NCI-H526 treated with DMSO at 0.1 percent for 48 hours (cell line): ENCODE measurements at regions not wholly inside any gene's neighbourhood (a gene's known extent, or its start where the extent isn't known, plus 50 kb on each side); places are given as distances from the start of the nearest gene placed in this dataset.

Source experiments
- DNase-seq: peaks from one replicate; lab custom pipeline; 2025; lab: John Stamatoyannopoulos, UW

GRCh38 chr12:107553211-107553765 lies 132.3 kb upstream of the PWP1 start:
- no peak for DNase-seq

- no peak for DNase-seq
These were observed 130.7 kb upstream of the PWP1 start for GRCh38 chr12:107554941-107555340.

GRCh38 chr12:107557026-107557425 lies 128.6 kb upstream of the PWP1 start:
- DNase-seq: no peak

GRCh38 chr12:107557589-107558100 lies 128.0 kb upstream of the PWP1 start:
- no peak for DNase-seq

- no peak for DNase-seq
These were observed 127.3 kb upstream of the PWP1 start for GRCh38 chr12:107558141-107558815.

GRCh38 chr12:107558816-107559382 lies 126.7 kb upstream of the PWP1 start:
- no peak for DNase-seq

- no peak for DNase-seq
These were observed 125.3 kb upstream of the PWP1 start for GRCh38 chr12:107560165-107560898.

GRCh38 chr12:107560899-107561285 lies 124.7 kb upstream of the PWP1 start:
- no peak for DNase-seq

- DNase-seq: no peak
These were observed 120.7 kb upstream of the PWP1 start for GRCh38 chr12:107564946-107565345.

- no peak for DNase-seq
These were observed 120.0 kb upstream of the PWP1 start for GRCh38 chr12:107565551-107565950.

GRCh38 chr12:107567876-107568619 lies 117.6 kb upstream of the PWP1 start:
- DNase-seq: no peak

- no peak for DNase-seq
These were observed 116.9 kb upstream of the PWP1 start for GRCh38 chr12:107568718-107569117.

- no peak for DNase-seq
These were observed 114.9 kb upstream of the PWP1 start for GRCh38 chr12:107570721-107571120.

- no peak for DNase-seq
These were observed 114.1 kb upstream of the PWP1 start for GRCh38 chr12:107571492-107571891.

- DNase-seq: no peak
These were observed 110.9 kb upstream of the PWP1 start for GRCh38 chr12:107574691-107575090.

- no peak for DNase-seq
These were observed 104.6 kb upstream of the PWP1 start for GRCh38 chr12:107580750-107581618.

GRCh38 chr12:107581619-107582015 lies 104.0 kb upstream of the PWP1 start:
- DNase-seq: no peak

GRCh38 chr12:107583551-107583950 lies 102.0 kb upstream of the PWP1 start:
- DNase-seq: no peak

- DNase-seq: no peak
These were observed 101.0 kb upstream of the PWP1 start for GRCh38 chr12:107584563-107584962.

GRCh38 chr12:107586256-107586970 lies 99.2 kb upstream of the PWP1 start:
- DNase-seq: no peak
